Nephron progenitor cell (in vitro differentiated cells): ENCODE measurements at regions not wholly inside any gene's neighbourhood (a gene's known extent, or its start where the extent isn't known, plus 50 kb on each side); places are given as distances from the start of the nearest gene placed in this dataset.
A peak's percentile ranks its signal among the peaks of the same experiment; 100 is the strongest.

ENCODE experiments used
- DNase-seq: peaks from one replicate; pipeline ENCODE4 v3.0.0; 2021
- H3K27ac Mint-ChIP-seq: 2 replicates; pipeline ENCODE4 v1.8.0; 2021; ENCODE audit warnings: mild to moderate bottlenecking, moderate library complexity, mixed read lengths
- H3K27me3 Mint-ChIP-seq: 2 replicates; pipeline ENCODE4 v1.8.0; 2021; ENCODE audit warnings: mild to moderate bottlenecking, low read depth, mixed read lengths; ENCODE audit not compliant: poor library complexity
- H3K36me3 Mint-ChIP-seq: 2 replicates; pipeline ENCODE4 v1.8.0; 2021; ENCODE audit warnings: low read depth, mixed read lengths
- H3K4me1 Mint-ChIP-seq: 2 replicates; pipeline ENCODE4 v1.8.0; 2021; ENCODE audit warnings: mixed read lengths
- H3K4me3 Mint-ChIP-seq: 2 replicates; pipeline ENCODE4 v1.8.0; 2021; ENCODE audit warnings: mild to moderate bottlenecking, moderate library complexity, mixed read lengths
- H3K9me3 Mint-ChIP-seq: 2 replicates; pipeline ENCODE4 v1.8.0; 2021; ENCODE audit warnings: mild to moderate bottlenecking, moderate library complexity, mixed read lengths
- TF ChIP-seq, protein P1 (sequence below): fragments of 200-600 bp; sonication (generic); IDR thresholded peaks from 2 replicates; pipeline ENCODE4 v1.5.0; 2021; ENCODE audit warnings: antibody characterized with exemption

DNA sequence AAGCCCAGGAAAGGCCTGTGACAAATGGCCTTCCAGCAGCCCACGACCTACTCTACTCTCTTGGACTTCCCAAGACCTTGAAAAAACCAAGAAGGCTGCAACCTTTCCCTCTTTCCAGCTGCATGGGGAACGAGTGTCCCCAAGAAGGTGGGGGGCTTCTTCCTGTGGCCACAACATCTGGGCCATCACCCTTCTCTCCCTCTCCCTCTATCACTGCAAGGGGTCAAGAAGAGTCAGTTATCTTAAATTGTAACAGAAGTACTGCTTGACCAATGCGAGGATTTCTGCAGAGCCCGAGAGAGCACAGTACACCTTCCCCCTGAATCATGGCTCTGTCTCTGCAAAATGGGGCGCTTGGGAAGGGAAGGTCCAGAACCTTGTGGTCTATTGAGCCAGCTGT lies 63.7 kb upstream of the ACAN start:
- Mint-ChIP-seq H3K9me3 (peaks cover 9% of the 10 kb centered on the region), H3K36me3 (no peaks in the 10 kb centered on the region)

DNA sequence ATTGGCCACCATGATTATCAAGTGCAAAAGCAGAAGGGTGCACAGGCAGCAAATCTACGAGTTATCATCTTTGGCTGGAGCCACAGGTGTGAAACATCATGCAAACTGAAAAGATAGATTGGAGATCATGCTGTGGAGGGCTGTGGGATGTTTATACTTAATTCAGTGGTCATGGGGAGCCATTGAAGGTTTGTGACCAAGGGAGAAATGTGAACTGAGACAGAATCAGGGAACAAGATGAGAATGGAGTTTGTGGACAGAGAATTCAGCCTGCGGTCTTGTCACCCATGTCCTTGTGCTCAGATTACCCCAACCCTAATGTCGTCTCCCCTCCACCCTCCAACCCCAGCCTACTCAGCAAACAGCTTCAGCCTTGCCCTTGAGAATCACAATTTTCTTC lies 62.9 kb upstream of the ACAN start:
- peak overlapping the region; percentile 14 for H3K27ac Mint-ChIP-seq
- no peak for DNase-seq
- H3K36me3 Mint-ChIP-seq = no peaks in the 10 kb centered on the region
- H3K4me3 Mint-ChIP-seq = no peak overlapping the region
- H3K9me3 Mint-ChIP-seq = peaks cover 7% of the 10 kb centered on the region
- no peaks in the 10 kb centered on the region for H3K4me1 Mint-ChIP-seq
- TF ChIP-seq, protein P1, sequence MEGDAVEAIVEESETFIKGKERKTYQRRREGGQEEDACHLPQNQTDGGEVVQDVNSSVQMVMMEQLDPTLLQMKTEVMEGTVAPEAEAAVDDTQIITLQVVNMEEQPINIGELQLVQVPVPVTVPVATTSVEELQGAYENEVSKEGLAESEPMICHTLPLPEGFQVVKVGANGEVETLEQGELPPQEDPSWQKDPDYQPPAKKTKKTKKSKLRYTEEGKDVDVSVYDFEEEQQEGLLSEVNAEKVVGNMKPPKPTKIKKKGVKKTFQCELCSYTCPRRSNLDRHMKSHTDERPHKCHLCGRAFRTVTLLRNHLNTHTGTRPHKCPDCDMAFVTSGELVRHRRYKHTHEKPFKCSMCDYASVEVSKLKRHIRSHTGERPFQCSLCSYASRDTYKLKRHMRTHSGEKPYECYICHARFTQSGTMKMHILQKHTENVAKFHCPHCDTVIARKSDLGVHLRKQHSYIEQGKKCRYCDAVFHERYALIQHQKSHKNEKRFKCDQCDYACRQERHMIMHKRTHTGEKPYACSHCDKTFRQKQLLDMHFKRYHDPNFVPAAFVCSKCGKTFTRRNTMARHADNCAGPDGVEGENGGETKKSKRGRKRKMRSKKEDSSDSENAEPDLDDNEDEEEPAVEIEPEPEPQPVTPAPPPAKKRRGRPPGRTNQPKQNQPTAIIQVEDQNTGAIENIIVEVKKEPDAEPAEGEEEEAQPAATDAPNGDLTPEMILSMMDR = no peak
- peaks cover 31% of the 10 kb centered on the region for H3K27me3 Mint-ChIP-seq

More for the DNA sequence above, 63.7 kb upstream of the ACAN start:
- no peak for DNase-seq
- Mint-ChIP-seq H3K27me3 (peaks cover 28% of the 10 kb centered on the region), H3K4me1 (no peaks in the 10 kb centered on the region), H3K27ac (no peak overlapping the region), H3K4me3 (no peak overlapping the region)
- TF ChIP-seq, protein P1 = no peak

DNA sequence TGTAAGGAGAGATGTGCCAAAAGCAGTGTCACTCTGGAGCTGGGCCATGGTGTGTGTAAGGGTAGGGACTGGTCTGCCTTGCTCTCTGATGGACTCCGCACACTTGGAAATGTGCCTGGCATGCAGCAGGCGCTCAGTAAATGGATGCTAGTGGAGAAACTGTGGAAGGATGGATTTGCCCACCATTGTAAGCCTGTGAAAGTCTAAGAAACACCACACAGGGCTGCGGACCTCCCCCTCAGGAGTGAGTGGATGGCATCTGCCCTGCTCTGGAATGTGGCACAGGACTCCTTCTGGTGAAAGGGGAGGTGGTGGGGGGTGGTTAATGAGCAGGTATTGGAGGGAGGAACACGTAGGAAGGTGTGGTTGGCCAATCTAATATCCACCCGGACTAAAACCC lies 62.2 kb upstream of the ACAN start:
- H3K9me3 Mint-ChIP-seq = peaks cover 6% of the 10 kb centered on the region
- TF ChIP-seq, protein P1 = no peak
- no peak overlapping the region for H3K4me3 Mint-ChIP-seq
- peaks cover 29% of the 10 kb centered on the region for H3K27me3 Mint-ChIP-seq
- DNase-seq = no peak
- no peaks in the 10 kb centered on the region for H3K36me3 Mint-ChIP-seq
- H3K27ac Mint-ChIP-seq = no peak overlapping the region
- H3K4me1 Mint-ChIP-seq = no peaks in the 10 kb centered on the region

DNA sequence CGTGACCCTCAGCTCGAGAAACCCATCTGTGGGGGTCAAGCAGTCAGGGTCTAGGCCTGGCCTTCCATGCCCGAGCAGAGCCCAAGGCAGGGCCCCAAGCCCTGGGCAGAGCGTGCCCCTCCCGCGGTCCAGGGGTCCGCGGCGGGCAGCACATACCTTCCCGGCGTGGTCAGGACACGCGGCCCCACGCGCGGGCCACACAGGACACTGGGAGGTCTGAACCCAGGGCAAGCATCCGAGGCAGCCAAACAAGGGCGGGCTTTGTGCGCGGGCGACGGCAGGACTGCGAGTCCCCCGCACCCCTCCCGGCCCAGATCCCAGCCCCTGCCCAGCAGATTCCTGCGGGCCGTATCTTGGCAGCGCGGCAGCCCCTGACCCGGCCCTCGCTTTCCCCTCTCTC lies 61.6 kb upstream of the ACAN start:
- TF ChIP-seq, protein P1 = no peak
- no peak for DNase-seq
- no peaks in the 10 kb centered on the region for H3K4me1 Mint-ChIP-seq
- no peaks in the 10 kb centered on the region for H3K36me3 Mint-ChIP-seq
- H3K27ac Mint-ChIP-seq = no peak overlapping the region
- peaks cover 6% of the 10 kb centered on the region for H3K9me3 Mint-ChIP-seq
- H3K27me3 Mint-ChIP-seq = peaks cover 29% of the 10 kb centered on the region
- H3K4me3 Mint-ChIP-seq = no peak overlapping the region

DNA sequence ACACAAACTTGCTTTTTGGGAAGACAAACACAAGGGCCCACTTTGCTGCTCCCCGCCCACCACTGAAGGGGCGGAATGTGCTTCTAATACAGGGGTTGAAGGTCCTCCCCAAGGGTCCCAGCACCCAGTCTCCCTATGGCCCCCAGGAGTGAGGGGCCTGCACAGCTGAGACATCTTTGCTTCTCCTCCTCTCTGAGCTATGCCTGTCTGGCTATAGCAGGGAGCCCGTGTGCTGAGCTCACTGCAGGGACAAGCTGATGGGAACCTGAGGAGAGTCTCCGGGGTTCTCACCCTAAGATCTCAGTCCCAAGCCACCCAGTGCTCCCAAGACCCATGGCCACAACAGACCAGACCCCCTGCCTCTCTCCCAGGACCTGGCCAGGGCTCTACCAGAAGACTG lies 61.1 kb upstream of the ACAN start:
- DNase-seq = no peak
- TF ChIP-seq, protein P1 = no peak
- Mint-ChIP-seq H3K4me3 (no peak overlapping the region), H3K27me3 (peaks cover 32% of the 10 kb centered on the region), H3K9me3 (peaks cover 3% of the 10 kb centered on the region), H3K4me1 (no peaks in the 10 kb centered on the region), H3K27ac (no peak overlapping the region), H3K36me3 (no peaks in the 10 kb centered on the region)

DNA sequence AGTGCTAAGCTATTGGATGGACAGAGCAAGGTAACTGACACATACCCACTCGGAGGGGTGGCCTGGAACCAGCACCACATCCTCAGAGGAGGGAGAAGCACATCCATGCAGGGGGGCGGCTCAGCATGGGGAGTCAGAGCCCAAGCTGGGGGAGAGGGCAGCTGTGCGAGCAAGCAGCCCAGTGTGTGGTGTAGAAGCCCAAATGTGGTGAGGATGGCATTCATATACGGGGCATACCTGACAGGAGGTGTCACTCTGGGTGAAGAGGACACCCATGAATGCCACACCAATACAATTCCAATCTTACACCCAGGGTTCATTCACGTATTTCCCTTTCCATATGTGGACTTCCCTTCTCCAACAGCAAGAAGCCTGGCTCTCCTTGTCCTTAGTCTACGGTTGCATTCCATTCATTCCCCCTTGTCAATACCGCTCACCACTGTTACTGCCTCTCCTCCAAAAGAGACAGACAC lies 58.7 kb upstream of the ACAN start:
- H3K36me3 Mint-ChIP-seq = no peaks in the 10 kb centered on the region
- H3K27me3 Mint-ChIP-seq = peaks cover 29% of the 10 kb centered on the region
- no peaks in the 10 kb centered on the region for H3K4me1 Mint-ChIP-seq
- no peak overlapping the region for H3K4me3 Mint-ChIP-seq
- H3K27ac Mint-ChIP-seq = no peak overlapping the region
- TF ChIP-seq, protein P1 = no peak
- DNase-seq = no peak
- H3K9me3 Mint-ChIP-seq = no peaks in the 10 kb centered on the region
